GM20000 (cell line): ENCODE measurements at regions not wholly inside any gene's neighbourhood (a gene's known extent, or its start where the extent isn't known, plus 50 kb on each side); places are given as distances from the start of the nearest gene placed in this dataset.

ENCODE experiments used
- DNase-seq: peaks from one replicate; pipeline ENCODE4 v3.0.0; 2012; ENCODE audit warnings: low spot score
- TF ChIP-seq, protein P1 (sequence below): IDR thresholded peaks from 2 replicates; pipeline ENCODE4 v1.5.1; 2012; ENCODE audit warnings: mild to moderate bottlenecking, control low read depth; ENCODE audit errors: extremely low read depth, missing control alignments

DNA sequence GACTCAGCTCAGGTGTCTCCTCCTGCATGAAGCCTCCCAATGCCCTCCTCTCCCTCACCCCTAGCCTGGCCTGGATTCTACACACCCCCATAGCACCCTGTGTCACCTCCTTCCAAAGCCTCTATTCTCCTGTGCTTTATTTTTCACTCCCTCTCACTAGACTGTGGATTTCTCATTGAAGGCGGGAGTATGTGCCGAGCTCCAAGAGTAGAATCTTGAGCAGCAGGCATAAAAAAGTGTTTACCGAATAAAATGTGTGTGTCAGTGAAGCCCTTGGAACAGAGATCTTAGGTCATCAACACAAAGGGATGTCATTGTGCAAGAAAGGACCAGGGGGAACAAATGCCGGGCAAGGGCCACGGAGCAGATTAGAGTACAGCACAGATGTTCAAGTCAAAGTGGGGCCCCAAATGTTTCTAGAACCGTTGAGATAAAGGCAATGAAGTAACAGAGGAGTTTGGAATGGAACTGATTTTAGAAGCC is 106.1 kb upstream of the TMEM170B start:
- no peak for DNase-seq
- TF ChIP-seq, protein P1, sequence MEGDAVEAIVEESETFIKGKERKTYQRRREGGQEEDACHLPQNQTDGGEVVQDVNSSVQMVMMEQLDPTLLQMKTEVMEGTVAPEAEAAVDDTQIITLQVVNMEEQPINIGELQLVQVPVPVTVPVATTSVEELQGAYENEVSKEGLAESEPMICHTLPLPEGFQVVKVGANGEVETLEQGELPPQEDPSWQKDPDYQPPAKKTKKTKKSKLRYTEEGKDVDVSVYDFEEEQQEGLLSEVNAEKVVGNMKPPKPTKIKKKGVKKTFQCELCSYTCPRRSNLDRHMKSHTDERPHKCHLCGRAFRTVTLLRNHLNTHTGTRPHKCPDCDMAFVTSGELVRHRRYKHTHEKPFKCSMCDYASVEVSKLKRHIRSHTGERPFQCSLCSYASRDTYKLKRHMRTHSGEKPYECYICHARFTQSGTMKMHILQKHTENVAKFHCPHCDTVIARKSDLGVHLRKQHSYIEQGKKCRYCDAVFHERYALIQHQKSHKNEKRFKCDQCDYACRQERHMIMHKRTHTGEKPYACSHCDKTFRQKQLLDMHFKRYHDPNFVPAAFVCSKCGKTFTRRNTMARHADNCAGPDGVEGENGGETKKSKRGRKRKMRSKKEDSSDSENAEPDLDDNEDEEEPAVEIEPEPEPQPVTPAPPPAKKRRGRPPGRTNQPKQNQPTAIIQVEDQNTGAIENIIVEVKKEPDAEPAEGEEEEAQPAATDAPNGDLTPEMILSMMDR, result no peak

DNA sequence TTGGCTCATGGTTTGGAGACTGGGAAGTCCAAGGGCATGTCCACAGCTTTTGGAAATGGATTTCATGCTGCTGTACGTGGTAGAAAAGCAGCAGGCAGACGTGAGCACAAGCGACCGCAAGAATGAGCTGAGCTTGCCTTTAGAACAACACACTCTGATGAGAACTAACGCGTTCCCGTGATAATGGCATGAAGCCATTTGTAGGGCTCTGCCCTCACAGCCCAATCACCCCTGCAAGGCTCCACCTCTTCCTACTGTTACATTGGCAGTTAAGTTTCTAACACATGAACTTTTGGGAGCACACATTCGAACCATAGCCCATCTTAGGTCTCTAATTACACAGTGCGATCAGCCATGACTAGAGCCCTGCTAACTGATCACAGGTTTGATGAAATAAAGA is 107.5 kb upstream of the TMEM170B start:
- TF ChIP-seq, protein P1, result no peak

DNA sequence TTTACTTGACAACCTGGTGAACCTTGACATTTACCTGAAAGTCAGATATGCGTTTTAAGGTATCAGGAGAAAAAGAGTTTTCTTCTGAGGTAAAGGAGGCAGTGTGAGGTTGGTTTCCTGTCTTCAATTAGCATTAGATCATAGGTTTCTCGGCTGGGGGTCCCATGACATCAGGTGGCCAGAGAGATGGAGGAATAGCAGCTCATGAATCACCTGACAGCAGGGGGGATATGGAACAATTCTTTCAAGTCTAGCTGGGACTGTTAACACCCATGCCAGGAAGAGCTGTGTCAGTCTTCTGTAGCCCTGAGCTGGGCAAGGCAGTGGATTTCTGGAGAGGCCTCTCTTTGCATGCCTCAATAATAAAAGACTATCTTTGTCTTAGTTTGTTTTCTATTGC is 108.0 kb upstream of the TMEM170B start:
- no peak for DNase-seq
- TF ChIP-seq, protein P1, result no peak

More for the DNA sequence above, 107.5 kb upstream of the TMEM170B start:
- no peak for DNase-seq

DNA sequence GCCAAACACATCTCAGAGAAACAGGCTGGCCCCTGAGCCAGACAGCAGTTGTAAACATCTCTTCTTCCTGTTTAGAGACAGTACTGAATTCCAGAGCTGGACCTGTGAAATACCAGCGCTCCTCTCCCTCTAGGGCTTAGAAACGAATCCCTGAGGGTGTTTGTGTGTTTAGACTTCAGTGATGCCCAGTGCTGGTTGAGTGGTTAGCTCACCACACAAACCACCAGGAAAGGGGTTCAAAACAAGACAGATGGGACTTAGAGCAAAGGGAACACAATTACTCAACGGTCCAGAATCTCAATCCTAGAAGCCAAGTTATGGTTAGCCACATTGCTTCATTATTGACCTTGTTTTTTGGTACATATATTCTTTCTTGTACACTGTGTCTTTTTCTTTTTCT is 108.7 kb upstream of the TMEM170B start:
- TF ChIP-seq, protein P1, result no peak
- DNase-seq, result no peak

DNA sequence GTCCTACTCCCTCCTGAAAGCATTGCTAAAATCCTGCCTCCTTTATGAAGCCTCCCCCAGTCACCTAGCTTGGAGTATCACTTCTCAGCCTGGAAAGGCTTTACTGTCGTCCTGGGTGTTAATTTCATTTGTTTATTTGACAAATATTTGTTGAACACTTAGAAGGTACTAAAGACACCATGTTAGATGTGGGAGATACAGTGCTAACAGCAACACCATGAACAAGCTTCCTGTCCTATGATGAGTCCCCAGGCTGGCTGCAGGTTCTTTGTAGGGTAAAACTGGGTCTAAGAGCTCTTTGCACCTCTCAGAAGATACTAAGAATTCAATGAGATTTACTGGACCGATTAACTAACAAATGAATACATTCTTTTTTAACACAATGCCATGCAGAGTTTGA is 109.2 kb upstream of the TMEM170B start:
- TF ChIP-seq, protein P1, result no peak
- no peak for DNase-seq

DNA sequence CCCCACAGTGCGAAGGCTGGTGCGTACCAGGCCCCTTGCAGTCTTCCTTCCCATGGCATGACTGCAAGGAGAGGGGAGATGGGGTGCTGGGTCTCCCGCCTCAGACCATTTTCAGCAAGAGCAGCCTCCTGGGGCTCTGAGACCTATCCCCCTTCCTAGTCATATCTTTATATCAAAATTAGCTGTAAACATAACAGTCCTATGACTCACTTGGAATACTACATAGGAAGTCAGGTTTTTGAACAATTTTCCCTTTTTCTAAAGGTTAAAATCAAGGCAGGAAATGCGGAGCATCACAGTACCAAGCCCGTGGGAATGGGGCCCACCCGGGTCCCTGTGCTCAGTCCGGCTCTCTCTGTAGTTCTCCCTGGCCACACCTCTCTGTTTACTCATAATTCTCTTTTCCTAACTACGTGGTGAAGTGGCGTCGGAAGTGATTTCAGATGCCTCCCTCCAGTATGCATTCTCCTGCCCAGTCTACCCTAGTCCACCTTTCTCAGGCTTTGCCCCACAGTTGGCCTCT is 109.8 kb upstream of the TMEM170B start:
- DNase-seq, result no peak

DNA sequence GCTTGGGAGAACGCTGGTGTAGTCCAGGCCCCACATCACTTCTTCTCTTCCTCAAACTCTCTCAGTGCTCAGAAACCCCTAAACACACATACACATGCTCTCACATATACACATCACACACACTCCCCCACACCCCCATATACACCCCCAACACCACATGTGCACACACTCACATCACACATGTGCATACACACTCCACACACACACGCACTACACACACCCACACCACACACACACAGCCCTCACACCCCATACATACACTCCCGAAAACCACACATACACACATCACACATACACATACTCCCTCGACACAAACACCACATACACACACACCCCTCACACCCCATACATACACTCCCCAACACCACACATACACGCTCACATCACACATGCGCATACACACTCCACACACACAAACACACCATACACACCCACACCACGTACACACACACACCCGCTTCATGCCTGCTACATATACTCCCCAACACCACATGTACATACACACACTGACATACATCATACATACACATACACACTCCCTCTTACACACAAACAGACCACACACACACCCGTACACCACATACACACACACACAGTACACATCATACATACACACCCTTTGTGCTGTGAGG is 110.3 kb upstream of the TMEM170B start:
- TF ChIP-seq, protein P1, result no peak

More for the DNA sequence above, 109.8 kb upstream of the TMEM170B start:
- TF ChIP-seq, protein P1, result no peak

More for the DNA sequence above, 110.3 kb upstream of the TMEM170B start:
- DNase-seq, result no peak
